NCI-H1417 treated with DMSO at 0.1 percent for 48 hours (cell line): ENCODE measurements at regions not wholly inside any gene's neighbourhood (a gene's known extent, or its start where the extent isn't known, plus 50 kb on each side); places are given as distances from the start of the nearest gene placed in this dataset.

Experiments
- DNase-seq: peaks from one replicate; lab custom pipeline; 2025; lab: John Stamatoyannopoulos, UW

- no peak for DNase-seq
These were observed 177.4 kb downstream of the SPRY1 start for GRCh38 chr4:123573866-123574508.

GRCh38 chr4:123575291-123575690 lies 178.7 kb downstream of the SPRY1 start:
- no peak for DNase-seq

- DNase-seq: no peak
These were observed 180.8 kb downstream of the SPRY1 start for GRCh38 chr4:123577225-123577906.

- no peak for DNase-seq
These were observed 181.9 kb downstream of the SPRY1 start for GRCh38 chr4:123578276-123579029.

DNA sequence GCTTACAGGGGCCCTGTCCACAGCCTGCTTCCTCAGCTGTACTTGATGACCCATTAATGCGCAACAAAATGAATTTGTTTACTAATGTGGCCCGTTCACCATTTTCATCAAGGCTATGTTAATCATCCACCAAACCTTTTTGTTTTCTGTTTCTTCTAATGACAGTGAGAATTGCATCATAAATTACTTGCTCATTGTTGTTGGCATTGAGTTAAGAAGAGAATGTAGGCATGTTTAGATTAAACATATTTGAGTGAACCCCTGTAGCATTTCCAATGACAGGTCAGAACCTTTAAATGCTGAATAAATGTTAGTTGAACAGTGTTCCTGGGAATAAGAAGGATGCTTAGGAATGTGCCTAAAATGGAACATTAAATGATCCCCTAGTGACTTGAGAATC lies 183.4 kb downstream of the SPRY1 start:
- DNase-seq: no peak

DNA sequence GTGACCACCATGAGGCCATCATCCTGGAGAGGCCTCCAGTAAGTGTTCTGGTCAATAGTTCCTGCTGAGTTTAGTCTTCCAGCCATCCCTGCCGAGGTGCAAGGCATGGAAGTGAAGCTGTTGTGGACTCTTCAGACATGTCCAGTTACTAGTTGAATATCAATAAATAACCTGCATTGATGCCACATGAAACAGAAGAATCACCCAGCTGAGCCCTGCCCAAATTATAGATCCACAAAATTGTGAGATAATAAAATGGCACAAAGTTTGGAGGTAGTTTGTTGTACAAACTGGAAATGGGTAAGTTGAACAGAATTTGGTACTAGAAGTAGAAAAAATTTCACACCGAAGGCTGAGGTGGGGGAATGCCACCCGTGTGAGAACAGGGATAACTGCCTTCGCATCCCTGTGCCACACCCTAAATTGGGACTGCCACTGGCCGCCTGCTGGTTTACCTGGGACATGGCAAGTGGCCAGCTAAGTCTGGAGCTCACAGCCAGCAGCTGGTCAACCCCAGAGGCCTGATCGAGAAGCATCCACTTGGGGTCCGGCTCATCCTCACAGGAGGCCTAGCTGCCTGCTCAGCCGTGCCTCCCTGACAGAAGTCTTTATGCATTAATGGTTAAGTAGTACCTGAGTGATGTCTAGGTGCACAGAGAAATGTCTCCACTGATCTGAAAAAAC lies 184.5 kb downstream of the SPRY1 start:
- DNase-seq: no peak

DNA sequence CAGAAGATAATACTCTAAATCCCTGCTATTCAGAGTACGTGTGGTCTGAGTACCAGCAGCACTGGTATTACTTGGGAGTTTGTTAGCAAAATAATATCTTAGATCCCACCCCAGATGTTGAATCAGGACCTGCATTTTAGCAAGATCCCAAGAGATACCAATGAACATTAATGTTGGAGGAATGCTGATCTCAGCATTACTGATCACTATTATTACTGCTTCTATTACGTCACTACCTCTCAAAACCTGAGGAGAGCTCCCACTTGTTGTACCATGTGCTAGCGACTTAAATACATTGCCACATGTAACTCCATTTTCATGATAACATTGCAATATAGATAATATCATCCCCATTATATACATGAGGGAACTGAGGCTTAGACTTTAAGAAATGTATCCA lies 185.2 kb downstream of the SPRY1 start:
- DNase-seq: no peak

DNA sequence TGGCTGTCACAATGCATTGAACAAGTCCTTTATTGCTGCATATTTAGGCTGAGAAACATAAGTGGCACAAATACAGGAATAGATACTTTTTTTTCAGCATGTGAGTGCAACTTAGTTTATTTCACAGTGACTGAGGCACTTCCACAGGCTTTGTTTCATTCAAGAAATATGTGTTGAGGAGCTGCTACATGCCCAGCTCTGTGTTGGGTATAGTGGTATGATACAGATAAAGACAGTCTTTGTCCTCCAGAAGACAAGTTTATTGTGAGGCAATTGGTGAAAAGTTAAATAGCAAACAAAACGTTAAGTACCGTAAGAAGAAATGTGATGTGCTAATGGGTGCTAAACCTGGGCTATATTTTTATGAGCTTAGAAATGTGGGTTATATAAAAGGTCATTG lies 186.4 kb downstream of the SPRY1 start:
- no peak for DNase-seq

- no peak for DNase-seq
These were observed 188.5 kb downstream of the SPRY1 start for GRCh38 chr4:123585111-123585510.

DNA sequence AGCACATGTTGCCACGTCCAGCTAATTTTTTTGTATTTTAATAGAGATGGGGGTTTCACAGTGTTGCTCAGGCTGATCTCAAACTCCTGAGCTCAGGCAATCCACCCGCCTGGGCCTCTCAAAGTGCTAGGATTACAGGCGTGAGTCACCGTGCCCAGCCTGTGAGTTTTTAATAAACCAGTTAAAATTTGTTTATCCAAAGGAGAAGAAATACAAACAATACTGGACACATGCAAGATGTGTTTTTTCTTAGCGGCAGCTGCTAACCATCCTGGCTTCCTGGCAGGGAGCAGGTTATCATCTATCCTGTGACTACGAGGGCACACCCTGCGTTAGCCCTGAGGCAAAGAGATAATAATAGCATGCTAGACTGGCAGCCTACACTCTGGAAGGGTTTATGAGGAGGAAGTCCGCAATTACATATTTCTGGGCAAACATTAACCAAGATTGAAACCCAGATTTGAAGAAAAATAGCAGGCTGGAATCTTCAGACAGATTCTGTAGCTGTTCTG lies 191.4 kb downstream of the SPRY1 start:
- peak; percentile 35 for DNase-seq

DNA sequence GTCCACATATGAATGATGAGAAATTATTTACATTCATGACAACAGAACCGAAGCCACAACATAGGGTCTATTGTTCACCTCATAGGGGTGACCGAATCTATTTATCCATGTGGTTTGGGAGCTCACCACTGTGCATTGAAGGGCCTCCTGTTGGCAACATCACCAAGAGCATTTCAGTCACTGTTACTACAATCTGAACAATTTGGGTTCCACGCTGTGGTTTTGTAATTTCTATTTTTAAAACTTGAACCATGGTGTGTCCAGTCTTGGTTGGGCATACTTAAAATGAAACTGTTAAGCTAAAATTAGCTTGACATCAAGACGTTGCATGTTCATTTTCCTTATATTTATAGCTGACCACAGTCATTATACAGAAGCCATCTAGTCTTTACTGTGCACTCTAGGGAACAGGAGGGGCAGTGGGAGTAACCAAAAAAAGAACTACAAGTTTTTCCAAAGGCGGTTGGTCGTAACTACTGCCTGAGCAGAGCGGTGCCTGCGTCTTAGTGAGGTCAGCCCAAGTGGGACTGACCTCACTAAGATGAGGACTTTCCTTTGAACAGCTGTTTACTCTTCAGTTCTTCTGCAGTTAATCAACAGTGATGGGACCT lies 192.1 kb downstream of the SPRY1 start:
- DNase-seq: no peak

- no peak for DNase-seq
These were observed 192.7 kb downstream of the SPRY1 start for GRCh38 chr4:123589301-123589700.

DNA sequence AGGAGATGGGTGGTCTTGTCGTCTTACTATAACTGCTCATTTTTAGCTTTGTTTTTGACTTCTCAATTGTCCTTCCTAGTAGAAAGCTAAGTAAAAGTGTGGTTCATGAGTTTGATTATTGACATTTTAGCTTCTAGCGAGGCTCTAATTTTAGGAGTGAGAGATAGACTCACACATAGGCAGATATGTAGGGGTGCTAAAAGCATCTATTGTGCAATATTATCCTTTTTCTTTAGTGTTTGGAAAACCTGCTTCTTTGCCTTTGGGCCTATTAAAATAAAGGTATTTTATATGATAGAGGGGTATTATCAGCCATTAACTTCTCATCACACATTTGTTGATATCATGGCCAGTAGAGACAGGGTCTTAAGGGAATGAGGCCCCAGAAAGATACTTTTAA lies 195.3 kb downstream of the SPRY1 start:
- DNase-seq: no peak

GRCh38 chr4:123593655-123594054 lies 197.1 kb downstream of the SPRY1 start:
- DNase-seq: no peak

- no peak for DNase-seq
These were observed 200.2 kb downstream of the SPRY1 start for GRCh38 chr4:123596805-123597204.

DNA sequence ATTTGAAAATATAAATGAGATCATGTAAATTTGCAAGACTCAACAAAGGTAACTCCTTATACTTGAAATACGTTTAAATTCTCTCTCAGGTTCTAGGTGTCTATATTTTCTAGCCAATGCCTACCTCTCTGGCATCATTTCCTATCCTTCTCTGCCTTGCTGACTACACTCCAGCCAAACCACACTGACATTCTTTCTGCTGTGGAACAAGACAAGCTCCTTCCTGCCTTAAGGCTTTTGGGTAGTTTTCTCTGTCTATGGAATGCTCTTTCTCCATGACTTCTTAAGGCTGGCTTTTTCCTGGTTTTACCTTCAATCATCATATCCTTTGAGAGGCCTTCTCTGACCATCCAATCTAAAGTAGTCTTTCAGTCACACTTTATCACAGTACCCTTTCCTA lies 201.0 kb downstream of the SPRY1 start:
- no peak for DNase-seq

DNA sequence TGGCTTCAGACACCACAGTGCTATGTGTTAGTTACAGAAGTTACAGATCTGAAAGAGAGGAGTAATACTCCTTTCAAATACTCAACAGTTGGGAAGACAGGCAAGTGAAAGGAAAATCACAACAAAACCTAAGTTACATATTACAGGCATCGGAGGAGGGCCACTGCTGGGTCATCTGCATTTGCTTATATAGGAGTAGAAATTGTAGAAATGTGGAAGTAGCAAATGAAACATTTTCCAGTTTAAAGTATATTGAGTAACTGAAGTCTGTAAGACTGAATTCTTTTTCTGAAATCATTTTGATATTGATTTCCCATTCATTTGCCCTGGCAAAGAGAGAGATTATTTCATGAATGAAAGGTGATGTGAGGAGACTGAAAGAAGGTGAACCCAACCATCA lies 201.7 kb downstream of the SPRY1 start:
- no peak for DNase-seq

DNA sequence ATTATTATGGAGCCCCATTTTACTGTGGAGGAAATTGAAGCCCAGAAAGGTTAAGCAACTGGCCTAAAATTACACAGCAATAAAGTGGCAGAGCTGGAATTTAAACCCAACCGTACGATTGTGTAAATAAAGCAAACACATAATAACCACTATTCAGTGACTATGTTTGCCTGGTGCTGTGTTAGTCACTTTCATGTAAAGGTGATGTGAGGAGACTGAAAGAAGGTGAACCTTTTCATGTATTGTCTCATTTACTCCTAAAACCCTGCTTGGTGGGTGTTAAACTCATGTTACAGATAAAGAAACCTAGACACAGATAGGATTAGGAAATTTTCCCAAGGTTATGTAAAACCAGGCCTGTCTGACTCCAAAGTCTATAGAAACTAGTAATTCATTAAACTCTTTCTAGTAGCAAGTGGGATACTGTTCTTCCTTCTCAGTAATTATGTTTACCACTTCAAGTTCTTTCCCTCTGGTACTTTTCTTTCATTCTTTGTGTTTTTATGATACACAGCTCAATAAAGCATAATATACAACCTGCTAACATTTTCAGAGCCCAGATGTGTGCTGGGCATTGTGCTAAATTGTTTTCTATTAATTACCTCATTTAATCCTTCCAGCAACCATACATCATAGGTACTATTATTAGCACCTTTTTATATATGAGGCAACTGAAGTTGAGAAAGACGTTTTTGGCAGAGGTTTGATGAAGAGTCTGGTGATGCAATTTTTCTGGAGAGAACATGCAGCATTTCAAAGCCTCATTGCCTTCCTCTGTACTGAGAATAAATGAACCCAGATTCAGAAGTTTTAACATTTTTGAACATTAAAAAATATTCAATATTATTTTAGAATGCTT lies 202.7 kb downstream of the SPRY1 start:
- DNase-seq: no peak

DNA sequence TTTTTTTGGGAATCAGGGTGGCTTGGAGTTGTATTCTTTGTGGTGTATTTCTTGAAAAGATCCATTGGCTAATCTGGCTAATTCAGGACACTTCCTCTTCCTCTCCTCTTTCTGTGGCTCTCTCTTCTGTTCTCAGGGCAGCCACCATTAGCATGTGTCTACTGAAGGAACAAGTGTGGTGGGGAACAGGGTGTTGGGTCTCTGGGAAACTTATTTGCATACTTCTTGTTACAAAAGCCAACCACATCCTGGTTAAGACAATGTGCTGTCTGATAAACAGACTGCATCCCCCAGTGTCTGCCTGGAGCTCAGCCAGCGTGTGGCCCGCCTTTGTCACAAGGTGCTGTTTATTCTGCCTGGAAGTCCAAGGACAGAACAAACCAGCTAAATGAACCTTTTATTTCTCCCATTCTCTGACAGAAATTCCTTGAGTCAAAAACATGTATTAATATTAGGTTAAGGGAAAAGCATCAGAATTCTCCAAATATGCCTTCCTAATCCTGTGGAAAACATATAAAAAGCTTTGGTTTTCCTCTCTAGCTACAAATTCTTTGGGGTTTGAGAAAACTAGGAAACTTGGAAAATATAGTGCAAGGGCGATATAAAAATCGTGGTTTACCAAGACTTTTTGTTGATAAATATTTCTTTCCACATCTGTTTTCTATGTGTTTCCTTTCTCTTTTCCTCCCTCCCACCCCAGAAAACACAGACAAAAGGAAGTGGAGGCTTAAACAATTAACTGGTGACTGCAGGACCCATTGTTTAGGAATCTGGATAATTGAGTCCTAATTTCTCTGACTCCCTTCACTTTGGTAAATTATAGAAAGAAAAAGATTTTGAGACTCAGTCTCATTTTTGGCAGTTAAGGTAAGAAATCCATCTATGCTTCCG lies 203.6 kb downstream of the SPRY1 start:
- no peak for DNase-seq
